LNCaP clone FGC (cell line): ENCODE measurements at regions not wholly inside any gene's neighbourhood (a gene's known extent, or its start where the extent isn't known, plus 50 kb on each side); places are given as distances from the start of the nearest gene placed in this dataset.

ENCODE experiments used
- DNase-seq: peaks from one replicate; pipeline ENCODE4 v3.0.0-alpha.2; 2011; ENCODE audit warnings: low read depth
- H3K4me3 ChIP-seq: 2 replicates; pipeline ENCODE4 v1.5.1; 2011; ENCODE audit warnings: mild to moderate bottlenecking, low read depth, low read length, control low read depth
- TF ChIP-seq, protein P1 (sequence below): IDR thresholded peaks from 2 replicates; pipeline ENCODE4 v1.5.1; 2012; ENCODE audit warnings: mild to moderate bottlenecking; ENCODE audit not compliant: control insufficient read depth, insufficient read depth; ENCODE audit errors: extremely low read depth

DNA sequence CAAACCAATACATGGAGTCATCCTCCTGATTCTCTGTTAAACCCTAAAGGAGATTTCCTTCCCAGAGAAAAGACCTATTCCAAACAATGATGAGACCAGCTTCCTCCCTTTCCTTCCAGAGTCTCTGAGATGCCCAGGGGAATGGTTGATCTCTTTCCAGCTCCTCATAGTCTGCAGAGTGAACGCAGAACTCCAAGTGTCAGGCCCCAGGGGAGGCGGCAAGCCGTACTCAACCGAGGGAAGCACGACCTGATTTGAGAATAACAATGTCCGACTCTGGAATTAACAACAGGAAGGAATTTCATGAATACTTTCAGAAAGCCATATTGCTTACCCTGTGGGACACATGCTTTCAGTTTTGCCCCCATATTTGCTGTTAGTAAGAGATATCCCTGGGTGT lies 241.7 kb upstream of the GLI3 start:
- TF ChIP-seq, protein P1, sequence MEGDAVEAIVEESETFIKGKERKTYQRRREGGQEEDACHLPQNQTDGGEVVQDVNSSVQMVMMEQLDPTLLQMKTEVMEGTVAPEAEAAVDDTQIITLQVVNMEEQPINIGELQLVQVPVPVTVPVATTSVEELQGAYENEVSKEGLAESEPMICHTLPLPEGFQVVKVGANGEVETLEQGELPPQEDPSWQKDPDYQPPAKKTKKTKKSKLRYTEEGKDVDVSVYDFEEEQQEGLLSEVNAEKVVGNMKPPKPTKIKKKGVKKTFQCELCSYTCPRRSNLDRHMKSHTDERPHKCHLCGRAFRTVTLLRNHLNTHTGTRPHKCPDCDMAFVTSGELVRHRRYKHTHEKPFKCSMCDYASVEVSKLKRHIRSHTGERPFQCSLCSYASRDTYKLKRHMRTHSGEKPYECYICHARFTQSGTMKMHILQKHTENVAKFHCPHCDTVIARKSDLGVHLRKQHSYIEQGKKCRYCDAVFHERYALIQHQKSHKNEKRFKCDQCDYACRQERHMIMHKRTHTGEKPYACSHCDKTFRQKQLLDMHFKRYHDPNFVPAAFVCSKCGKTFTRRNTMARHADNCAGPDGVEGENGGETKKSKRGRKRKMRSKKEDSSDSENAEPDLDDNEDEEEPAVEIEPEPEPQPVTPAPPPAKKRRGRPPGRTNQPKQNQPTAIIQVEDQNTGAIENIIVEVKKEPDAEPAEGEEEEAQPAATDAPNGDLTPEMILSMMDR: no peak
- no peak overlapping the region for H3K4me3 ChIP-seq
- no peak for DNase-seq

DNA sequence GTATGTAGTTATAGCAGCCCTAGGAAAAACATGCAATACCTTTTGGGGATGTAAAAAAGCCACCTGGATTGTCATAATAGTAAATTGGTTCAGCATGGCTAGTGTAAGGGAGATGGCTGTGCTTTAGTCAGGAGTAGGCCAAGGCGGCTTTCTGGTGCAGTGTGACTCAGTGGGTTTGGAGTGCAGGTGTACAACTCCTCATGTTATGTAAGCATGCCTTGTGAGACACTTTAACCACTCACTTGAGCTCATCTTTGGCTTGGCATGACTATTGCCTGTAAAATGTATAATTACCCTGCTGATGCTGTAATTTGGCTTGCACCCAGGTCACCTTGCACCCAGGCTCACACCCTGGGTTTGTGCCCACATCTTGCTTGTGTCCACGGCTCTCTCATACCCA lies 239.2 kb upstream of the GLI3 start:
- TF ChIP-seq, protein P1: no peak
- H3K4me3 ChIP-seq: no peak overlapping the region
- DNase-seq: no peak

DNA sequence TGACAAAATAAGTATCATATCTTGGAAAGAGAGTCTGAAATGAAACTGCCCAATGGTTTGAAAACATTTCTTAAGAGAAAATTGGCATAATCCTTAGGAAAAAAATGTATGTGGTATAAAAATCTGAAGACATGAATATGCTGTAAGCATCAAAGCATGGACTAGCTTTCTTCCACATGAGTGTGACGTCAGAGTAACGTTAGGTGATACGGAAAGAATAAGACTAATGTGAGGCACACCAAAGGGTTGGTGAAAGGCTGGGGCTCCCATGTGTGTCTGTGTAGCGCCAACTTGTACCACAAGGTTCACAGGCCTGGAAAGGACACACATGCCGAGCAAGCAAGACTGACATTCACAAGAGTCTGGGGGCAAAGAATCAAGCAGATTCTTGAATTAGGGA lies 238.1 kb upstream of the GLI3 start:
- no peak for DNase-seq
- TF ChIP-seq, protein P1: no peak
- H3K4me3 ChIP-seq: no peak overlapping the region

DNA sequence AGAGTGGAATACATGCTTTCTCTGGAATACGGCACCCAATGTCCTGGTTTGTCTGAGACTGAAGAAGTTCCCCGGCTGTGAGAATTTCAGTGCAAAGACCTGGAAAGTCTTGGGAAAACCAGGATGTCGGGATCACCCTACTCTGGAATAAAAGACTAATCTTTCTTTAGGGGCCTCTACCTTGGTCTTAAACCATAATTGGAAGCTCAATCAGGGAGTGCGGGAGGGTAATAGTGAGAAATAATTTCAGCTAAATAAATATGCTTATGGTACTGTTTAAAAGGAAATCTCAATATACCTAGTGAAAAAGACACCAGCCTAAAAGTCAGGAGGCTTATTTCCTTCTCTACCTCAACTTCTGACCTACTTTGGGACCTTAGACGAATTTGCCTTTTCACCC lies 236.1 kb upstream of the GLI3 start:
- no peak overlapping the region for H3K4me3 ChIP-seq
- no peak for DNase-seq
- TF ChIP-seq, protein P1: no peak

DNA sequence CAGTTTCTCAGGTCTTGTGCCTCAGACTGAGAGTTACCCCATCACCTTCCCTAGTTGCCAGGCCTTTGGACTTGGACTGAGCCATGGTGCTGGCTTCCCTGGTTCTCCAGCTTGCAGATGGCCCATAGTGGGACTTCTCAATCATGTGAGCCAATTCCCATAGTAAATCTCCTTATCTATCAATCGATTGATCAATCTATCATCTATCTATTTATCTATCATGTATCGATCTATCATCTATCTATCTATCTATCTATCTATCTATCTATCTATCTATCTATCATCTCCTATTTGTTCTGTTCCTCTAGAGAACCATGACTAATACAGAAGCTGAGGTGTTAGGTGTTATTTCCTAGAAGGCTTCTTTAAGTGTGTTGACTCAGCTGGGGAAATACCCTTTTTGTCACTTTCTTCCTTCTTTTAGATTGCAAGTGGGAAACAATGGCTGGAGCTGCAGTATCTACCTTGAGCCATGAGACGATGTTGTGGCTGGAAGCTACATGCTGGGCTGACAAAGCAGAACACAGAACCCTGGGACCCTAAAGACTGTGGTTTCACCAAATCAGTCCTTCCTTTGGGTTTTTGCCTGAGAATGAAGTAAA lies 234.7 kb upstream of the GLI3 start:
- H3K4me3 ChIP-seq: no peak overlapping the region
- DNase-seq: no peak
- TF ChIP-seq, protein P1: no peak

DNA sequence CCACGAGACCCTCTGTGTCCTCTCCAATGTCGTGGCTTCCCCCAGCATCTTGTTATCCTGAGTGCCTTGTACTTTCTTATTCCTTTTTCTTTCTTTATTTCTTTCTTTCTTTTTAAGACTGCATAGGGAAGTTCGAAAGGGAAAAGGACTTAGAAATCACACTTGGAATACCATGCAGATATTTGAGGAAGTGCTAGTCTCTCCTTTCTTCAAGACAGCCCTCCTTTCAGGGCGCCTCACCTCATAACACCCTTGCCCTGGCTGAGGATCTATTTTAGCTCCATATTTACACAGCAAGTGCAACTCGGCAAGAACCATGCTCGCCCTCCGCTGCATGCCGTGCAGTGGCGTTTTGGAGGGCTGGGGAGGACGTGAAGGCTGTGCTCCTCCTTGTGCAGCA lies 232.3 kb upstream of the GLI3 start:
- no peak overlapping the region for H3K4me3 ChIP-seq
- no peak for DNase-seq
- TF ChIP-seq, protein P1: no peak

DNA sequence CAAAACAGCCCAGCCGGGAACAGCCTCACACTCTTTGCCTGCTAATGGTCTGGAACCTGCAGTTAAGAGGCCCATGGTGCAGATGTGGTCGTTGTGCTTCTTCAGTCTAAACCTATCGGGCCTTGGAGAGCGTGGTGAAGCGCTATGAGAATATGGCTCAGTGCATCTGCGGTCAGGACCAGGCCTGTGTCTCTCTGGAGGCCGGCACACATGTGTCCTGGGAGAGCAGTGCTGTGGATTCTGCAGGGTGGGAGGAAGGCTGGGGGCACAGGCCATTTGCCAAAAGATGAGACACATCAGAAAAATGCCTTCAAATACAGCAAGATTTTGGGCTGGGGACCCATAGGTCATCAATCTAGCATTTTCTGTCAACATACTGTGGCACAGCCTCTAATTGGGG lies 231.5 kb upstream of the GLI3 start:
- TF ChIP-seq, protein P1: no peak
- DNase-seq: no peak
- H3K4me3 ChIP-seq: no peak overlapping the region
